Uterus (tissue), 2 donors: ENCODE measurements at regions not wholly inside any gene's neighbourhood (a gene's known extent, or its start where the extent isn't known, plus 50 kb on each side); places are given as distances from the start of the nearest gene placed in this dataset.

Experiments
- CTCF ChIP-seq, 4 experiments: fragments of 200-600 bp in 2 of 4; fragments of 450-650 bp in 2 of 4; sonication (generic) in 2 of 4; IDR thresholded peaks; one replicate each; pipeline ENCODE4 v1.5.1; 2016 to 2019; ENCODE audit warnings: antibody characterized with exemption in 4 of 4, mild to moderate bottlenecking in 2 of 4, moderate library complexity in 1 of 4
- POLR2A ChIP-seq, 2 donors: fragments of 450-650 bp; IDR thresholded peaks; one replicate each; pipeline ENCODE4 v1.6.1; 2016; ENCODE audit warnings: antibody characterized with exemption in 2 of 2, mild to moderate bottlenecking in 1 of 2, moderate library complexity in 1 of 2

- TF ChIP-seq CTCF (IDR thresholded peaks at IDR 0.05), result no peak
- TF ChIP-seq POLR2A (IDR thresholded peaks at IDR 0.05), result no peak
Measured at GRCh38 chr3:144502402-144502801, 530.8 kb downstream of the DIPK2A start.
